DND-41 (cell line): ENCODE measurements at regions not wholly inside any gene's neighbourhood (a gene's known extent, or its start where the extent isn't known, plus 50 kb on each side); places are given as distances from the start of the nearest gene placed in this dataset.

Experiments
- ATAC-seq: fragments of 200-7000 bp; cut with Tn5 transposase; 3 replicates; pipeline ENCODE4 v1.9.1; 2021; ENCODE audit warnings: low read depth; ENCODE audit not compliant: insufficient read depth
- DNase-seq: peaks from one replicate; pipeline ENCODE4 v3.0.0-alpha.2; 2020
- H2AFZ ChIP-seq: 2 replicates; pipeline ENCODE4 v1.6.0; 2012; ENCODE audit warnings: low read depth, low read length
- H3K27ac ChIP-seq: 2 replicates; pipeline ENCODE4 v1.5.1; 2012; ENCODE audit warnings: low read length, inconsistent platforms
- H3K27me3 ChIP-seq: fragments of 200-600 bp; sonication (generic); 2 replicates; pipeline ENCODE4 v1.6.0; 2012; ENCODE audit warnings: low read length, mild to moderate bottlenecking, inconsistent platforms; ENCODE audit not compliant: insufficient read depth, poor library complexity
- H3K36me3 ChIP-seq: 2 replicates; pipeline ENCODE4 v1.5.1; 2012; ENCODE audit warnings: low read length, inconsistent platforms; ENCODE audit not compliant: insufficient read depth
- H3K4me1 ChIP-seq: 2 replicates; pipeline ENCODE4 v1.5.1; 2012; ENCODE audit warnings: mild to moderate bottlenecking, low read length; ENCODE audit not compliant: insufficient read depth
- H3K4me2 ChIP-seq: 2 replicates; pipeline ENCODE4 v1.6.0; 2012; ENCODE audit warnings: mild to moderate bottlenecking, moderate library complexity, low read length, inconsistent platforms; ENCODE audit not compliant: insufficient read depth
- H3K4me3 ChIP-seq, 2 experiments: fragments of 200-600 bp in 1 of 2; shearing (Covaris generic) in 1 of 2; 2 replicates each; pipeline ENCODE4 v1.5.1; 2012 to 2016; ENCODE audit warnings: inconsistent platforms in 2 of 2, low read length in 2 of 2, mild to moderate bottlenecking in 2 of 2, low read depth in 1 of 2, moderate library complexity in 1 of 2
- H3K79me2 ChIP-seq: 2 replicates; pipeline ENCODE4 v1.6.0; 2012; ENCODE audit warnings: low read length, inconsistent platforms; ENCODE audit not compliant: insufficient read depth
- H3K9ac ChIP-seq: 2 replicates; pipeline ENCODE4 v1.6.0; 2012; ENCODE audit warnings: low read depth, mild to moderate bottlenecking, inconsistent platforms, low read length, moderate library complexity
- H3K9me3 ChIP-seq: 2 replicates; pipeline ENCODE4 v1.5.1; 2012; ENCODE audit warnings: low read length, moderate library complexity, mild to moderate bottlenecking, inconsistent platforms; ENCODE audit not compliant: insufficient read depth, severe bottlenecking
- H4K20me1 ChIP-seq: 2 replicates; pipeline ENCODE4 v1.6.0; 2012; ENCODE audit warnings: low read length; ENCODE audit not compliant: insufficient read depth
- CTCF ChIP-seq: IDR thresholded peaks from 2 replicates; pipeline ENCODE4 v1.5.1; 2012; ENCODE audit warnings: borderline replicate concordance, low read length, moderate library complexity, mild to moderate bottlenecking; ENCODE audit not compliant: poor library complexity, severe bottlenecking; ENCODE audit errors: extremely low read depth
- EZH2 ChIP-seq: IDR thresholded peaks from 3 replicates; pipeline ENCODE4 v1.6.1; 2012; ENCODE audit warnings: borderline replicate concordance, low read depth, mild to moderate bottlenecking, moderate library complexity, low read length, inconsistent platforms; ENCODE audit not compliant: severe bottlenecking

- no peak overlapping the region for H3K4me3 ChIP-seq
- TF ChIP-seq EZH2, result no peak
- no peak for TF ChIP-seq CTCF
- no peak overlapping the region for H2AFZ ChIP-seq
- no peak overlapping the region for H3K4me2 ChIP-seq
- no peak overlapping the region for H3K9ac ChIP-seq
- H3K79me2 ChIP-seq, result no peaks in the 10 kb centered on the region
- H4K20me1 ChIP-seq, result no peaks in the 10 kb centered on the region
- H3K27me3 ChIP-seq, result no peaks in the 10 kb centered on the region
- ATAC-seq (no peak), DNase-seq (no peak)
- H3K27ac ChIP-seq, result no peak overlapping the region
- H3K4me1 ChIP-seq, result no peaks in the 10 kb centered on the region
- no peaks in the 10 kb centered on the region for H3K36me3 ChIP-seq
- H3K9me3 ChIP-seq, result no peaks in the 10 kb centered on the region
Measured at GRCh38 chr17:12445331-12445730, 220.4 kb upstream of the MYOCD start.

- no peak for ATAC-seq
- Histone ChIP-seq H3K36me3 (no peaks in the 10 kb centered on the region), H3K9ac (no peak overlapping the region), H3K4me3 (no peak overlapping the region), H3K27ac (no peak overlapping the region), H3K27me3 (no peaks in the 10 kb centered on the region), H3K9me3 (peaks cover 5% of the 10 kb centered on the region), H3K4me1 (no peaks in the 10 kb centered on the region), H2AFZ (no peak overlapping the region), H3K79me2 (no peaks in the 10 kb centered on the region), H4K20me1 (no peaks in the 10 kb centered on the region), H3K4me2 (no peak overlapping the region)
- TF ChIP-seq CTCF, result no peak
- no peak for TF ChIP-seq EZH2
- DNase-seq, result no peak
Measured at GRCh38 chr17:12457493-12457892, 208.2 kb upstream of the MYOCD start.

- Histone ChIP-seq H3K4me1 (no peaks in the 10 kb centered on the region), H3K9ac (no peak overlapping the region), H3K27me3 (no peaks in the 10 kb centered on the region), H4K20me1 (no peaks in the 10 kb centered on the region), H3K79me2 (no peaks in the 10 kb centered on the region), H3K4me3 (no peak overlapping the region), H3K36me3 (no peaks in the 10 kb centered on the region), H3K27ac (no peak overlapping the region), H3K9me3 (peaks cover 5% of the 10 kb centered on the region), H3K4me2 (no peak overlapping the region), H2AFZ (no peak overlapping the region)
- ATAC-seq (no peak), DNase-seq (no peak)
- TF ChIP-seq CTCF, result no peak
- no peak for TF ChIP-seq EZH2
Measured at GRCh38 chr17:12459736-12460135, 206.0 kb upstream of the MYOCD start.

- H3K27ac ChIP-seq, result no peak overlapping the region
- H3K4me2 ChIP-seq, result no peak overlapping the region
- H3K79me2 ChIP-seq, result no peaks in the 10 kb centered on the region
- no peak overlapping the region for H3K9ac ChIP-seq
- no peak overlapping the region for H2AFZ ChIP-seq
- H3K4me1 ChIP-seq, result no peaks in the 10 kb centered on the region
- DNase-seq, result no peak
- no peaks in the 10 kb centered on the region for H3K36me3 ChIP-seq
- H3K9me3 ChIP-seq, result peaks cover 4% of the 10 kb centered on the region
- no peak overlapping the region for H3K4me3 ChIP-seq
- H3K27me3 ChIP-seq, result no peaks in the 10 kb centered on the region
- ATAC-seq, result no peak
- no peaks in the 10 kb centered on the region for H4K20me1 ChIP-seq
- no peak for TF ChIP-seq CTCF
- TF ChIP-seq EZH2, result no peak
Measured at GRCh38 chr17:12463102-12463501, 202.6 kb upstream of the MYOCD start.
